ENCODE measurements at regions not wholly inside any gene's neighbourhood (a gene's known extent, or its start where the extent isn't known, plus 50 kb on each side); places are given as distances from the start of the nearest gene placed in this dataset.

- TF ChIP-seq GATA2 (IDR thresholded peaks at IDR 0.05; ENCODE audit: low read depth, low read length) (no peak), GATA3 (IDR thresholded peaks at IDR 0.05; ENCODE audit: low read depth, low read length) (no peak)
Observed at GRCh38 chr22:27435844-27436576, 365.5 kb downstream of the MN1 start.
